Ramos (cell line): ENCODE measurements at regions not wholly inside any gene's neighbourhood (a gene's known extent, or its start where the extent isn't known, plus 50 kb on each side); places are given as distances from the start of the nearest gene placed in this dataset.

Source experiments
- in situ Hi-C: fragments of 300-500 bp; cut with MboI; formaldehyde crosslinking; loops from one replicate; pipeline ENCODE4 v1.14.3; 2022; ENCODE audit warnings: low sequenced_read_pairs; ENCODE audit not compliant: unreplicated experiment

- in situ Hi-C loops, result no loop called here
These were observed 269.0 kb upstream of the USP24 start for GRCh38 chr1:55484173-55484572.

- in situ Hi-C loops, result no loop called here
These were observed 268.4 kb upstream of the USP24 start for GRCh38 chr1:55483523-55483922.

GRCh38 chr1:55481634-55482033, 266.5 kb upstream of the USP24 start:
- in situ Hi-C loops, result no loop called here

- in situ Hi-C loops, result no loop called here
These were observed 265.0 kb upstream of the USP24 start for GRCh38 chr1:55480029-55480795.

GRCh38 chr1:55478742-55479141, 263.6 kb upstream of the USP24 start:
- in situ Hi-C loops, result no loop called here

- in situ Hi-C loops, result no loop called here
These were observed 262.8 kb upstream of the USP24 start for GRCh38 chr1:55477953-55478352.

- in situ Hi-C loops, result no loop called here
These were observed 261.4 kb upstream of the USP24 start for GRCh38 chr1:55476445-55477015.

GRCh38 chr1:55474168-55474786, 259.1 kb upstream of the USP24 start:
- in situ Hi-C loops, result no loop called here

- in situ Hi-C loops, result no loop called here
These were observed 258.5 kb upstream of the USP24 start for GRCh38 chr1:55473661-55474060.

GRCh38 chr1:55472784-55473183, 257.6 kb upstream of the USP24 start:
- in situ Hi-C loops, result no loop called here

- in situ Hi-C loops, result no loop called here
These were observed 257.0 kb upstream of the USP24 start for GRCh38 chr1:55472115-55472514.

- in situ Hi-C loops, result no loop called here
These were observed 253.1 kb upstream of the USP24 start for GRCh38 chr1:55468142-55468795.

- in situ Hi-C loops, result no loop called here
These were observed 251.8 kb upstream of the USP24 start for GRCh38 chr1:55466921-55467320.

GRCh38 chr1:55466373-55466772, 251.2 kb upstream of the USP24 start:
- in situ Hi-C loops, result no loop called here

GRCh38 chr1:55464550-55464949, 249.4 kb upstream of the USP24 start:
- in situ Hi-C loops, result no loop called here

- in situ Hi-C loops, result no loop called here
These were observed 248.8 kb upstream of the USP24 start for GRCh38 chr1:55463814-55464475.

- in situ Hi-C loops, result no loop called here
These were observed 242.7 kb upstream of the USP24 start for GRCh38 chr1:55457874-55458273.

GRCh38 chr1:55456971-55457370, 241.8 kb upstream of the USP24 start:
- in situ Hi-C loops, result no loop called here

- in situ Hi-C loops, result no loop called here
These were observed 233.1 kb upstream of the USP24 start for GRCh38 chr1:55448261-55448660.

GRCh38 chr1:55447488-55447887, 232.3 kb upstream of the USP24 start:
- in situ Hi-C loops, result no loop called here

GRCh38 chr1:55446351-55446750, 231.2 kb upstream of the USP24 start:
- in situ Hi-C loops, result no loop called here
